ENCODE measurements at regions not wholly inside any gene's neighbourhood (a gene's known extent, or its start where the extent isn't known, plus 50 kb on each side); places are given as distances from the start of the nearest gene placed in this dataset.
"Not testable (repeated sequence)": the region's sequence is repeated elsewhere in the genome, so short reads cannot be mapped to it uniquely, and the experiment has no call there.

DNA sequence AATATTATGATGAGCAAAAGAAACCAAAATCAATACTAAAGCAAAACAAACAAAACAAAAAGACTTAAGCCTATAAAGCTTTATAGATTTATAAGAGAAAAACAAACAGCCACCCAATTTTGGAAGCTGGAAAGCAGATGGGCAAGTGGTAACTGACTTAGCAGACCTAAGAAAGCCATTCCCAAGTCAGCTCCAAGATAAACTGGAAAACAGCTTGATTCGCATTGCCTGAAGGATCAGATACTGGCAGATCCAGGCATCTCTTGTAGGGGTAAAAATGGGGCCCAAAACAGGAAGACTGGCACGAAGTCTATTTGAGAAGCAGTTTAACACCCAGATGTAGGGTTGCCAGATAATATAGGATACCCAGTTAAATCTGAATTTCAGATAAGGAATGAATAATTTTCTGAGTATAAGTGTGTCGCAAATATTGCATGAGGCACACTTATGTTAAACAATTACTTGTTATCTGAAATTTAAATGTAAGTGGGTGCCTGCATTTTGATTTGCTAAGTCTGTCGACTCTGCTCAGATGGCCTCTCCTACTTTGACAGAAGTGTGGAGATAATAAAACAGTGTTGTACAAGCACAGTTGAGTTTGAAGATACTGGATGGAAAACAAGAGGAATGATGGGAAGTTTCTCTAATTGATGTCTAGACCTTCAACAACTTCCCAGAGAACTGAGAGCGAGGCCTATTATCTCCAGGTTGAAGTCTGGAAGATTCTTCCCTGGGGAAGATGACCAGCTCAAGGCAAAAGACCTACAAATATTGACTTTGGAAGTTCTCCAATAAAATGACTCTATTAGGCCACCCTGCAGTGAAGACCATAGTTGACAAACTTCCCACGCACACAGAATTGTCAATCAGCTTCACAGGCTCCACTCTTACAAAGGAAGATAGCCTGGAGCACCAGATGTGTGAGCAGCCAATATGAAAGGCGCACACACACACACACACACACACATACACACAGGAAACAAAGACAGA is 113.4 kb downstream of the FAM50B start:
- DNase-seq = no peak

DNA sequence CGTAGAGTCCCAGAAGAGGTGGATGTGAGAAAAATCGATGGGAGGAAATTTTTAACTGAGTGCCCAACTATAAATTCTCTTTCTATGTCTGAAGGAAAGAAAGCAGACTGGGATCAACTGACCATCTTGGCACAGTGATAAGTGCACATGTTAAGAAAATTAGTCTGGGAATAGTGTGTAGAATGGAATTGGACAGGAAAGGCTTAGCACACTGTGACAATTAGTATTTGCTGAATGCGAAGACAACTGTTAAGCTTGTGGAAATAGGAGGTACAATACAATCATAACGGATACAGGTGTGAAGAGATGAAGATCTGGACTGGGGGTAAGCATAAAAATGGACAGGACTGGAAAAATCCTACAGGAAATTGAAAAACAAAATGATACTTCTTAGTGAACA is 114.3 kb downstream of the FAM50B start:
- DNase-seq = no peak

DNA sequence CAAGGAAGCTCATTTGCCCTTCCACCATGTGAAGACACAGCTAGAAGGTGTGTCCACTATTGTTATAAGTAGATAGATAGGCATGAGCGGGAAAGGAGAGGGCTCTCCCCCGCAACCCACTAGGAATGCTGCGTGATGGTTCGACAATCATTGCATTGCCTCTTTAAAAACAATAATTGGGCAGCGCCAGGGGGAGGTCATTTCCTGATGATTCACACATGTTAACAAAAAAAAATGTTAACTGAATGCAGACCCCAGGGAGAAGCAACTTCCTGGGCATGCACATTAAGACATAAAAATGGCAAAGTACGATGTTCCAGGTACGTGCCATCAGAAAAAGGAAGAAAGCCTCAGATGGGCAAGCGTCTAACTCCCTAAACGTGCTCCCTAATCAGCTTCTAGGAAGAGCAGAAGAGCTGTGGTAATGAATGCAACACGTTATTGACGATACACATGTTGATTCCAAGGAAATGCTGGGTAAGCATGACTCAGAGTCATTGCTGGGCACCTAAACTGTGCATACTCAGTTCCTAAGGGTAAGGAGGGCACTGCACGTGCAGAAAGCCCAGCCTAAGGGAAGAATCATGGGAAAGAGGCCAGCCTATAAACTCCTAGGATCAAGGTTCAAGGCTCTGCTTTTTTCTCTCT is 113.7 kb downstream of the FAM217A start:
- no peak for DNase-seq

DNA sequence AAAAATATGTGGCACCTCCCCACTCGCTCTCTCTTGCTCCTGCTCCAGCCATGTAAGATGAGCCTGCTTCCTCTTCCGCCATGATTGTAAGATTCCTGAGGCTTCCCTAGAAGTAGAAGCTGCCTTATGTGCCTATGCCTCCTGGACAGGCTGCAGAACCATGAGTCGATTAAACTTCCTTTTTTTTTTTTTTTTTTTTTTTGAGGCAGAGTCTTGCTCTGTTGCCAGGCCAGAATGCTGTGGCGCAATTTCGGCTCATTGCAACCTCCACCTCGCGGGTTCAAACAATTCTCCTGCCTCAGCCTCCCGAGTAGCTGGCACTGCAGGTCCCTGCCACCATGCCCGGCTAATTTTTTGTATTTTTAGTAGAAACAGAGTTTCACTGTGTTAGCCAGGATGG is 112.5 kb downstream of the FAM217A start:
- no peak for DNase-seq

DNA sequence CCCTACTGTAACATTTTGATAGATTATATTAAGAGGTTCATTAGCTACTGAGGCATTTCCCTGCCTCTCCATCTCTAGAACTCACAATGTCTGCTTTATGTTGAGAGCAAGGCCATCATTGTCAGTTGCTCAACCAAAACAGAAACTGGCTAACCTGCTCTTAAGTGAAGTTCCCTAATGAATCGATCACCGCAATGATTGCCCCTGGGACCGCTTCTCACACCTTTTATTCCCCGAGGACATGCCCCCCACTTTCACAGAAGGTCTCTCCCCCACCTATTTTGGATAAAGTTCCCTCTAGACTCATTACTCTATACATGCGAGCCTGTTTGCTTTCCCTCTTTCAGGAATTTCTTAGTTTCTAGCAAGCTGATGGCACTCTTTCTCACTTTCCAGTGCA is 108.8 kb downstream of the FAM217A start:
- DNase-seq = no peak

DNA sequence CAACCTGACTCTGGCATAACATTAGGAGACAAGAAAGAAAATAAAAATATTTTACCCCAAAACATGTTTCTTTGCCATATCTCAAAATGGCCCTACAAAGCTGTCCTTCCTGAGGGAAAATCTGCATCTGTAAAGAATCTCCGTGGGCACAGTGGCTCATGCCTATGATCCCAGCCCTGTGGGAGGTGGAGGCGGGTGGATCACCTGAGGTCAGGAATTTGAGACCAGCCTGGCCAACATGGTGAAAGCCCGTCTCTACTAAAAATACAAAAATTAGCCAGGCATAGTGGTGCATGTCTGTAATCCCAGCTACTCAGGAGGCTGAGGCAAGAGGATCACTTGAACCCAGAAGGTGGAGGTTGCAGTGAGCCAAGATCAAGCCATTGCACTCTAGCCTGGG is 105.8 kb downstream of the FAM217A start:
- DNase-seq = not testable (repeated sequence)

DNA sequence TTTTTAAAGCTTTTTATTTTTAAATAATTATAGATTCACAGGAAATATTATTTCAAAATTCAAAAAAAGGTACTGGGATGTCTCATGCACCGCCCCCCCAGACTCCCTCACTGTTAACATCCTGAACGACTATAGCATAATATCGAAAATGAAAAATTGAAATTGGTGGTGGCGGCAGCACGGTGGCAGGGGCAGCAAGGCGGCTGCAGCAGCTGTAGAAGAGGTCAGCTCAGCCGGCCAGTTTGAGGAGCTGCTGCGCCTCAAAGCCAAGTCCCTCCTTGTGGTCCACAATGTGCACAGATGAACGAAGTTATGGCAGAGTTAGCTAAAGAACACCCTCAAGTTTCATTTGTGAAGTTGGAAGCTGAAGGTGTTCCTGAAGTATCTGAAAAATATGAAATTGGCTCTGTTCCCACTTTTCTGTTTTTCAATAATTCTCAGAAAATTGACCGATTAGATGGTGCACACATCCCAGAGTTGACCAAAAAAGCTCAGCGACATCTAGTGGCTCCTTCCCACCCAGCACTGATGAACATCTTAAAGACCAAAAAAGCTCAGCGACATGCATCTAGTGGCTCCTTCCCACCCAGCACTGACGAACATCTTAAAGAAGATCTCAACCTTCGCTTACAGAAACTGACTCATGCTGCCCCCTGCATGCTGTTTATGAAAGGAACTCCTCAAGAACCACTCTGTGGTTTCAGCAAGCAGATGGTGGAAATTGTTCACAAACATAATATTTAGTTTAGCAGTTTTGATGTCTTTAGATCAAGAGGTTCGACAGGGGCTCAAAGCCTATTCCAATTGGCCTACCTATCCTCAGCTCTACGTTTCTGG is 100.8 kb downstream of the FAM217A start:
- DNase-seq = peak; percentile 55

DNA sequence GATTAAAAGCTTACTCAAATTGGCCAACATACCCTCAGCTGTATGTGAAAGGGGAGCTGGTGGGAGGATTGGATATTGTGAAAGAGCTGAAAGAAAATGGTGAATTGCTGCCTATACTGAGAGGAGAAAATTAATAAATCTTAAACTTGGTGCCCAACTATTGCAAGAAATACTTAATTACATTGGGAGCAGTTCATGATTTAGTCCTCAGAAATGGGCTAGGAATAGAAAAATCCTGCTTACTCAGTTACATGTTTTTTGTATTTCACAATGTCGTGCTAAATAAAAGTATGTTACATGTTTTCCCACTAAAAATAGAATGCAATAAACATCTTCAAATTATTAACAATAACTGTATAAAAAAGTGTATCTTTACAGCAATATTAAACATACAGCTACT is 100.0 kb downstream of the FAM217A start:
- DNase-seq = not testable (repeated sequence)

DNA sequence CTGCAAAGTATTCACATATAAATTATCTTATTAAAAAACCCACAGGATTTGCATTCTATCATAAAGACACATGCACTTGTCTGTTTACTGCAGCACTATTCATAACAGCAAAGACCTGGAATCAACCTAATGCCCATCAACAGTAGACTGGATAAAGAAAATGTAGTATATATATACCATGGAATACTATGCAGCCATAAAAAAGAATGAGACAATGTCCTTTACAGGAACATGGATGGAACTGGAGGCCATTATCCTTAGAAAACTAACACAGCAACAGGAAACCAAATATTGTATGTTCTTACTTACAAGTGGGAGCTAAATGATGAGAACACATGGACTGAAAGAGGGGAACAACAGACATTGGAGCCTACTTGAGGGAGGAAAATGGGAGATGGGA is 97.0 kb downstream of the FAM217A start:
- DNase-seq = no peak

DNA sequence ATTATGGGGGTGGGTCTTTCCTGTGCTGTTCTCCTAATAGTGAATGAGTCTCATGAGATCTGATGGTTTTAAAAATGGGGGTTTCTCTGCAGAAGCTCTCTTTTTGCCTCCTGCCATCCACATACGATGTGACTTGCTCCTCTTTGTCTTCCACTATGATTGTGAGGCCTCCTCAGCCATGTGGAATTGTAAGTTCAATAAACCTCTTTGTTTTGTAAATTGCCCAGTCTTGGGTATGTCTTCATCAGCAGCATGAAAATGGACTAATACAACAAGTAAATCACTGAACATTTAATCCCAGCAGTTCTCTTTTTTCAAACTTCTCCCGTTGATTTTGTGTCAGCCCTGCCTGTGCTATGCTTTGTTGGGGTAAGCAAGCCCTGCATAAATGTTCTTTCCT is 95.2 kb downstream of the FAM217A start:
- DNase-seq = no peak

DNA sequence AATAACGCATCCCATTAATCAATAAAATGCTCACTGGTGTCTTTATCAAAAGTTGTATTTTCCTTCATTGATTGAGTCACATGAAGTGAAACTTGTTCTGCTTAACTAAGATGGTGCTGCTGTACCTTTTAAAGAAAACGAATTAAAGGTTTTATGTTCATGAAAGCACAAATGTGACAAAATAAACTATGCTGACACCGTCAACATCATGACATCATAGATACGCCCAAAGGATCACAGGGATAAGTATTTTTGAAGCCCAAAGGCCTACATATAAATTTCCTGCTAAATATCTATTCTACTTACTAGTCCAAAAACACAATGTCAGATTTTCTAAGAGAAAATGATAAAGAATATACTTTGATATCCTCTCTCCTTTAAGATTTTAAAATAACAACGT is 94.4 kb downstream of the FAM217A start:
- DNase-seq = no peak

DNA sequence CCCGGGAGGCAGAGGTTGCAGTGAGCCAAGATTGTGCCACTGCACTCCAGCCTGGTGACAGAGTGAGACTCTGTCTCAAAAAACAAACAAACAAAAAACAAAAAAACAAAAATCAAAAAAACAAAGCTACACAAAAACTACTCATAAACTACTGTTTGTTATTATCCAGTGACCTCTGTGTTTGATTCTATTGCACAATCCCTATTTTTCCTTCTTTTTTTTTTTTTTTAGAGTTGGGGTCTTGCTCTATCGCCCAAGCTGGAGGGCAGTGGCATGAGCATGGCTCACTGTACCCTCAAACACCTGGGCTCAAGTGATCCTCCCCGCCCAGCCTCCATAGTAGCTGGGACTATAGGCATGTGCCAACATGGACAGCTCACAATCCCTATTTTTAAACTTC is 92.7 kb downstream of the FAM217A start:
- no peak for DNase-seq

DNA sequence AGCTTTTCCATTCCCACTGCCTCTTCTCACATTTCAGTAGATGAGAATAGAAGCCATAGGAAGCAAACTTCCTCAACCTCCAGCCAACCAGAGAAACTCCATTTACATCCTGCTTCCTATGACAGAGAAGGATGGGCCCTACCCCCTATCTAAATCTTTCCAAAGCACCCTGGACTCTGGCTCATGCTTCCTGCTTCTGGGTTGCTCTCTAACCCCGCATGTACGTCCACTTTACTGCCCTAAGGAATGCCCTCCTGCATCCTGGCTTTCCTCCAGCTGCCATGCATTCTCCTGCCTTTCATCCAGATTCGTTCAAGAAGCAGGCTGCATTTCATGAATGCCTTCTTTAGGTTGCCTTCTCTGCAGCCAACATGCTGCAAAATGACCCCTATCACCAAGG is 91.9 kb downstream of the FAM217A start:
- DNase-seq = no peak

DNA sequence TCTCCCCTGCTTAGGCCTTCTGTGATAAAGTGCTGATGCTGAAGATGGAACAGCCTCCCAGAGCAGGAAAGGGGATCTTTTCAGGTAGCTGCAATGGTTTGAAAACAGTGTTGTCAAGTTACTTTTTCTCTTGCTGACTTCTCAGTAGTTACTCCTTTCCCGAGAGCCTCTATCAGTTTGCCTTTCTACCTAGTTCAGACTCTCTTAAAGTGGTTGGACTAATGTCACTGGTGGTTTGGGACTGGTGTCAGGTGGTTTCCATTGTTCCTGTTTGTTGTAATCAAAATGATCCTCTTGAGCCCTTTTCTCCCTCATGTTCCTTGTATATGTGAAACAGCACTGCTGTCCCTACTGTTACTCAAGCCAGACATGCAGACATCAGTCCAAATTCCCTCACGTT is 91.4 kb downstream of the FAM217A start:
- no peak for DNase-seq

DNA sequence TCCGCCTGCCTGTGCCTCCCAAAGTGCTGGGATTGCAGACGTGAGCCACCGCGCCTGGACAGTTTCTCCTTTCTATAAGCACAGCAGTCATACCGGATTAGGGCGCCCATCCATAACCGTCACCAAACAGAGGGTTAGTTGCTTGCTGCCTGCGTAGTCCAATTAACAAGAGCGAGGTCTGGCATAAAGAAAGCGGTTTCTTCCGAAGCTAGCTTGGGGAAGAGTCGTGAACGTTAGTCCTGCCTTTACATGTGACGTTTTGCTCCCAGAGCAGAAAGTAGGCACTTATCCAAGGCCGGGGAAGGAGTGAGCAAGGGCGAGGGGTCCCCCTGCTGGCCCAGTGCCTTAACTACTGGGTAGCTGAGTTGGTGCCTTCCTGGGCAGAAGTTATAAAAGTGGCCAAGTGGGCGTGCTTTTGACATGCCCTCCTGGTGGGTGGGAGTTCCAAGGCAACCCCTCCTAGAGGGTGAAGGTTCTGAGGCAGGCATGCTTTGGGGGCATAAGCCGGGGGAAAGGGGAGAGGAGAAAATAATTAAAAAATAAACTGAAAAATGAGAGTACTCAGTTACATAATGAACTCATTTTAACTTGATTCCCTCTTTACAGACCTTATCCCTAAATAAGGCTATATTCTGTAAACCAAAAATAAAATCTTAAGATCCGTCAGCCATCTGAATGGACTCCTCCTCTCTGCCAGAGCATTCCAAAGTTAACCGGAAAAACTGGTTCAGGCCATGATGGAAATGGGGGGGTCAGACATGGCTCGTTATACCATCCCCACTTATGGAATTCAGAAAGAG is 88.0 kb downstream of the FAM217A start:
- peak; percentile 61 for DNase-seq

DNA sequence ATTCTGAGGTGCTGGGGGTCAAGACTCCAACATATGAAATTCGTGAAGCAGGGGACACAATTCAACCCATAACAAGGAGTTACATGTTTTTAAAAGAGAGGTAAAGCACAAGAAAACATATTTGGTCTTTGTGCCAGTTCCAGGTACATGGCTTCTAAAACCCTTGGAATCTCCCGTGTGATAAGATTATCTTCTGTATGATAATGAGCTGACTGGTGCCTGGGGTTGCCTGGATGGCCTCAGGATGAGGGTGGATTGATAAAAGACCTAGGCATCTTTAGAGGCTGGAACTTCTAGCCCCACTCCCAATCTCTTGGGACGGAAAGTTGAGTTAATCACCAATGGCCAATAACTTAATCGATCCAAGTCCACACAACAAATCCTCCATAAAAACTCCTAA is 87.0 kb downstream of the FAM217A start:
- DNase-seq = no peak

DNA sequence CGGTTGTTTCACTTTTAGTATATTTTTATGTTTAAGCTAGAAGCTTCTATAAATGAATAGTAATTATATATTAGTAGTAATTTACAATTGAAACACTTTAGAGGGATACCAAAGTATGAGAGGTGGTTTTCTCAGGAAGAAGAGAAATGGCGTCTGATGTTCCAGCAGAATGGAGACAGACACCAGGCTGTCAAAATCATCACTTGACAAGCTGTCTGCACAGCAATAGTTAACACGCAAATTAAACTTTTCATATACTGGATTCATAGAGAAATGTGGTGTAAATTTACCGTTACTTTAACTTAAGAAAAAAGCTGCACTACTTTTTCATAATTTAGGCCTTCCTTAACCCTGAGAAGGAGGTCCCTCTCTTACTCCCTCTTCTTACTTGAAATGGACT is 82.6 kb downstream of the FAM217A start:
- no peak for DNase-seq

DNA sequence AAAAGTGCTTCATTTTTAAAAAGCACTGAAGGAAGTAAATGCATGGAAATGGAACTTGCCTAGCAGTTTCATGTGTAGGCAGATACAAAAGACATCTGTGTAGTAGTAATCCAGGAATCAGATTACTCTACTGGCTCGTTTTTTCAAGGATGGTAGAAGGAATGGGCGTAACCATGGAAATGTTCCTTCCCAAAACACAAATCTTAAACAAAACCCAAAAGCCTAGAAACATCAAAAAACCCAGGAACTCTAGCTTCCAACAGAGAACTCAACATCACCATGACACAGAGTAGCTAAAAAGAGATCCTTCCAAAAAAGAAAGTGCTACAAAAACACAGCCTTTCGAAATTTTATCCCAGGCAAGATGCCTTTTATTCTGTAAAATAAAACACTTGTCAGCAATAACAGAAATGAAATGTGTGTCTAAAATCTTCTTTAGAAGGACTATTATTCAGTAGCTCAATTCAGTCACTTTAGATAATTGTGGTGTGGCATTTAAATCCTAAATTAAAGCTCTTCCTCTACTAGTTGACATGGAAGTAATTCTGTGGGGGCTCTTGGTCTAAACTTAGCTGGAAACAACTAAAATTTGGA is 81.7 kb downstream of the FAM217A start:
- no peak for DNase-seq

DNA sequence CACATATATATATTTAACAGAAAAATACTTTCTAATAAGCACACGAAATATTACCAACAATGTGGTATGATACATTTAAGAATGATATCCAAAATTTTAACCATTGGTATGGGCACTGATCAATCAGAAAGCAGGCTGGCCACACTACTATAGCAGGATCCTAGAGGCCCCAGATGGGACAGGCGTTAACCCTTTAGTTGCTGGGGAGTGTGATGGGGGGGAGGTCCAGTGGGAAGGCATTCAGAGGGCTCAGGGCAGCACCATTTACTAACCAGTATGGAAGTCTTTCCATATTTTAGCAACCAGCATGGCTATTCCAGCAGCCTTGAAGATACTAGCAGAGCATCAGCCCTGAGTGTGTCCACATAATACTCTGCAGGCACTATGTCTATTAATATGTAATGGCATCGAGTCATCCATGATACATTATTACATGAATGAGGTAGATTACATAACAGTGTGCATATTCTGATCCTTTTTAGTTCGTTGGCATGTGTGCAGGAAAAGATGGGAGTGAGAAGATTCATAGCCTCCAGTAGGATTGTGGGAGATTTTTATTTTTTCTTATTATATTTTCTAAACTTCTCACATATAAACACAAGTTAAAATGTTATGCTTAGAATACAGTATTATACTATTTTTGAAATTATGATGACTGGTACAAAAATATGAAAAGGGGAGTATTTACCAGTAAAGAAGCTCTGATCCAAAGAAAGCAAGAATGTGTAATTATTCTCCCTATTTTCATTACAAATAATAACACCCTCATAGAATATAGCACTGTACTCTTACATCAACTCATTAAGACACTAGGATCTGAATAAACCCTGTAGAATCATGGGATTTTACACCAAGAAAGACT is 78.9 kb downstream of the FAM217A start:
- no peak for DNase-seq

DNA sequence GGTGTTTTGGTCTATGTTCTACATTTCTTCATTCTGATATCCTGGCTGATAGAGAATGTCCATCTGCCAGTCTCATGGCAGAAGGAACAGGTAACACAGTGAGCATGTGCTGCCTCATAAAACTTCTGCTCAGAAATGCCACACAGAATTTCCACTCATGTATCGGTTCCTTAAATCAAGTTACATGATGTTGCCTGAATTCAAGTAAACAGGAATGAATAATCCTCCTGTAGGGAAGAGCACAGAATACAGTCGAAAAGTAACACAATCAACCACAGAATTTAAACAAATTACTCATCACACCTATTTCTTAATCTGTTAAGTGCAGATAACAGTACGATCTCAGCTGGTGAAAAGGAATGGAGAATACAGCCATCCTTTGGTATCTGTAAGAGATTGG is 74.7 kb downstream of the FAM217A start:
- DNase-seq = no peak

All from CD4-positive, alpha-beta T cell treated with Interleukin-4 for 4 hours (primary cell).